Stimulated activated naive CD4-positive, alpha-beta T cell (primary cell): ENCODE measurements at regions not wholly inside any gene's neighbourhood (a gene's known extent, or its start where the extent isn't known, plus 50 kb on each side); places are given as distances from the start of the nearest gene placed in this dataset.
"Not testable (repeated sequence)": the region's sequence is repeated elsewhere in the genome, so short reads cannot be mapped to it uniquely, and the experiment has no call there.

Experiments
- DNase-seq, 6 experiments: peaks; one replicate each; lab custom pipeline; 2025; lab: John Stamatoyannopoulos, UW

DNA sequence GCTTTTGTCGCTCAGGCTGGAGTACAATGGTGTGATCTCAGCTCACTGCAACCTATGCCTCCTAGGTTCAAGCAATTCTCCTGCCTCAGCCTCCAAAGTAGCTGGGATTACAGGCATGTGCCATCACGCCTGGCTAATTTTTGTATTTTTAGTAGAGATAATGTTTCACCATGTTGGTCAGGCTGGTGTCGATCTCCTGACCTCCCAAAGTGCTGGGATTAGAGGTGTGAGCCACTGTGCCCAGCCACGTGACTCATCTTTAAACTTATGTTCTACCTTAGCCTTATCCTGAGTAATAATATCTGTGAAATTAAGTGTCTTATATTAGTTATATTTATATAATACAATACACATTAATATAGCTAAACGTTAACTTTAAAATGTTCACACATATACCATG, 101.2 kb upstream of the CADM1 start:
- DNase-seq = not testable (repeated sequence)

DNA sequence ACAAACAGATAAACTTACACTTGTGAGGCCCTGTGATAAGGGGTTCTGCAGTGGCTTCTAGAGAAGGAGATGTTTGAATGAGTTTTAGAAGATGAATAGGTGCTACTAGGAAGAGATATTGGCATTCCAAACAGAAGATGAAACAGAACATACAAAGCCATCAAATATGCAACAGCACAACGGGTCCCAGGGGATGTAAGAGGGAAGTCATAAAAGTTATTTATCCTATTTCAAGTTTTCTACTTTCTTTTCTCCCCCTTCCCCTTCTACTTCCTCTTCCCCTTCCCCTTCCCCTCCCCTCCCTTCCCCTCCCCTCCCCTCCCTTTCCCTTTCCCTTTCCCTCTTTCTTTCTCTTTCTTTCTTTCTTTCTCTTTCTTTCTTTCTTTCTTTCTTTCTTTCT, 94.9 kb upstream of the CADM1 start:
- DNase-seq = no peak

DNA sequence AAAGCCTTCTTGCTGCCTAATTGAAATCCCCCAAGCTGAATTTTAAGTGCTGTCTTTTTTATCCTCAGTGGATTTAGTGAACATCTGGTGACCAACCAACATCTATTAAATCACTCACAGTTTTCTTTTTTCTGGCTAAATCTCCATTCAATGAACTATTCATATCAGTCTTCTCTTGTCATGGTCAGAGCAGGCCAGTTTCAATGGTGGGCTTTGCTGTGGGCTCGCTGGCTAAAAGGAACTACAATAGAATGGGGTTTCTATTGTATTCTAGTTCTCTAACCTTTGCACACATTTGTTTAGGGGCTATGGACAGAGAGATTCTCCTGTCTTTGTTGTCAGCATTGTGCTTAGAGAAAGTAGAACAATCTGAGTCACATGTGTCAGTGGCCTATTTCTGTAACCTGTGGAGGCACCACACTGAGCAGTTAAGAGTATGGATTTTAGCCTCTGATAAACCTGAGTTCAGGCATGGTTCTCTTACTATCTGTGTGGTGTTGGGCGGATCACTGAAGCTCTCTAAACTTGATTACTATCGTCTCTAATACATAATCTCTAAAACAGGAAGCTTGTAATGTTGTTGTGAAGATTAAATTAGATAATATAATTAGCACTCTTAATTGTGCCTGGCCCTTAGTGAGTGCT, 94.2 kb upstream of the CADM1 start:
- no peak for DNase-seq

DNA sequence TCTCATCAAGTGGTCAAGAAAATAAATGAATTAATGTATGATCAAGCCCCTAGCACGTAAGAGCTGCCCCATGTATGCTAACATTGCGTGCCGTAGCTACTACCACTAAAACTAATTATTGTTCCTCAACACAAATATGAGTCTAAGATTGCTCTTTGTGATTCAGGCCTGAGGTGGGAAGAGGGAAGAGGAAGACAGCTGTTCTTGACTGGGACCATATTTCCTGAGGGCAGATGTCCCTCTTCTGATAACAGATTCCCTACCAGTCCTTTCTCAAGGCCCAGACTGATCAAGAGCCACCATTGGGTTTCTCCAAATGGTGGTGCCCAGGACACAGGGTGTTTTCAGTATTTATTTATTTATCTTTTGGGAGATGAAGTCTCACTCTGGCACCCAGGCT, 87.2 kb upstream of the CADM1 start:
- DNase-seq = no peak

DNA sequence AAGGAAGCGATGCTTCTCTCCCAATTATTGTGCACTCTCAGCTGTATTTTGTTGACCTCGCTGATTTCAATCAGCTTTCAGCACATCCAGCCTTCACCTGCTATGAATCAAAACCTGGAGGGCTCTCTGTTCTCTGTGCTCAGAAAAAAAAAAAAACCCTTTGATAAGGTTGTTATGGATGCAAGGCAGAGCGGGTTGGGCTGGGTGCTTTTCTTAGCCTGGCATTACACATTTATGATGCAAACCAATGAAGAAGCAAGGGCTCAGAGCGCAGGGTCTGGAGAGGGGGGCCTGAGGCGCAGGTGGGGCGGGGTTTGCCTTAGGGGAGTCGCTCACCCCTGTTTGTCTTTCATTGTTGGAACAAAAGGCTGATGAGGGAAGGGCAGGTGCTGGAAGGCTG, 86.0 kb upstream of the CADM1 start:
- DNase-seq = no peak

DNA sequence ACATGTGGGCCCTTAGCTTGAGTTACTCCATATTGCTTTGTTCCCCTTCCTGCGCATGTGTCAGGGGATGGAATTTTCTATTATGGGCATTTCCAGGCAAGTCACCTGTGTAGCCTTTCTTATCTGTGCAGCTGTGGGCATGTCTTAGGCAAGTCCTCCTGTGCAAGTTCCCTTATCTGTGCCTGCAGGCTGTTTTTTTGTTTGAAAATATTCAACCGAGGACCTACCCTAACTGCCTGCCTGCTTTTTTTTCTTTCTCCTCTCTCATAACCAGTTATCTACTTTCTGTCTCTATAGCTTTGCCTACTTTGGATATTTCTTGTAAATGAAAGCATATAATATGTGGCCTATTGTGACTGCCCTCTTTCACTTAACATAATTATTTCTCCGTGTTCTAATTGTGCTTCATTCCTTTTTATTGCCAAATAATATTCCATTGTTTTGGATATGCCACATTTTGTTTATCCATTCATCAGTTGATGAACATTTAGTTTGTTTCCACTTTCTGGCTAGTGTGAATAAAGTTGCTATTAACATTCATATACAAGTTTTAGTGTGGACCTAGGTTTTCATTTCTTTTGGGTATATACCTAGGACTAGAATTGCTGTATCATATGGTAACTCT, 83.6 kb upstream of the CADM1 start:
- DNase-seq = no peak

DNA sequence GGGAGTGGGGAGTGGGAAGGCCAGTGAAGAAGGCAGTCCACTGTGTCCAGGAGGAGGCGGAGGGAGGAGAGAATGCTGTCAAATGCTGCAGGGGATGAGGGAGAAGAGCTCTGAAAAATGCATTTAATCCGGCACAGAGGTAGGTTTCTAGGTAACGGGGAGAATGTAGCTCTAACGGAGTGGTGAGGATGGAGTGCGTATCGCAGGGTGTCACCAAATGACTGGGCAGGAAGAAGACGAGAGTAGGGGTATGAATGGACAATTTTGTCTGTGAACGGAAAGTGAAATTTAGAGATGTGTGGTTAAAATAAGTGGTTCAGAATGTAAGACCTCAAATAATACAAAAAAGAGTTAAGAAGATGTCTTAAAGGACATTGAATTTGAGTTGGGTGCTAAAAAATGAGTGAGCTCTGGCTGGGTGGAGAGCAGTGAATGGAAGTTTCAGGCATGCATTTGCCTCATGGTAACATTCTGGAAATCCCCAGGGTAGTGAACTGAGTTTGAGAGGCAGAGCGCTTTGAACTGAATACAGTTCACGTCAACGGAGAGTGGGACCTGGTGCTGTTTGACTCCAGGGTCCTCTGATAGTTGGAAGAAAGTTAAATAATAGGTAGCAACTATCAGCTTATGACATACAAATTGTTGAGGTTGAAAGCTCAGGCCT, 81.3 kb upstream of the CADM1 start:
- no peak for DNase-seq

DNA sequence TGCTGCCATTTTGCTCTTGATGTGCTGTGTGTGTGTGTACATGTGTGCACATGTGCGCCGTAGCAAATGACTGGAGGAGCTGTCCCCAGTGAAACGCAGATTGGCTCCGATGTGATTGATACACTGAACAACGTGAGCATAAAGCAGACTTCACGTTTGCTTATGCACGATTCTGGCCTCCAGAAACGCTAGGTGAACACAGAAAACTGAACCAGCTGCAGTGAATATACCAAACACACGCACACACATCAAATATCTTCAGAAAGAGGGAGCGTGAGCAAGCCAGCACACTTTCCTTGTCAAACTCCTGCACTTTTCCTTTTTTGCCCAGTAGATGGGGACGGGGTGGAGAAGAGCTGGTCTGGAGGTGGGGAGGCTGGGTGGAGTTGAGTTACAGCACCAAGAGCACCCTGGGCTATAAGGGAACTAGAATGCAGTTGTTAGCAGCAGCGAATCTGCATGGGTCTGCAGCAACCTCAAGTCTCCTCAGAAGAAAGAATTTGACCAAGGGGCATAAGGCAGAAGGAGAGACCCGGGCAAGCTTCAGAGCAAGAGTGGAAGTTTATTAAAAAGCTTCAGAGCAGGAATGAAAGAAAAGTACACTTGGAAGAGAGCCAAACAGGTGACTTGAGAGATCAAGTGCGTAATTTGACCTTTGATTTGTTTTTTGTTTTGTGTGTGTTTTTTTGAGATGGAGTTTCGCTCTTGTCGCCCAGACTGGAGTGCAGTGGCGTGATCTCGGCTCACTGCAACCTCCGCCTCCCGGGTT, 77.8 kb upstream of the CADM1 start:
- no peak for DNase-seq

DNA sequence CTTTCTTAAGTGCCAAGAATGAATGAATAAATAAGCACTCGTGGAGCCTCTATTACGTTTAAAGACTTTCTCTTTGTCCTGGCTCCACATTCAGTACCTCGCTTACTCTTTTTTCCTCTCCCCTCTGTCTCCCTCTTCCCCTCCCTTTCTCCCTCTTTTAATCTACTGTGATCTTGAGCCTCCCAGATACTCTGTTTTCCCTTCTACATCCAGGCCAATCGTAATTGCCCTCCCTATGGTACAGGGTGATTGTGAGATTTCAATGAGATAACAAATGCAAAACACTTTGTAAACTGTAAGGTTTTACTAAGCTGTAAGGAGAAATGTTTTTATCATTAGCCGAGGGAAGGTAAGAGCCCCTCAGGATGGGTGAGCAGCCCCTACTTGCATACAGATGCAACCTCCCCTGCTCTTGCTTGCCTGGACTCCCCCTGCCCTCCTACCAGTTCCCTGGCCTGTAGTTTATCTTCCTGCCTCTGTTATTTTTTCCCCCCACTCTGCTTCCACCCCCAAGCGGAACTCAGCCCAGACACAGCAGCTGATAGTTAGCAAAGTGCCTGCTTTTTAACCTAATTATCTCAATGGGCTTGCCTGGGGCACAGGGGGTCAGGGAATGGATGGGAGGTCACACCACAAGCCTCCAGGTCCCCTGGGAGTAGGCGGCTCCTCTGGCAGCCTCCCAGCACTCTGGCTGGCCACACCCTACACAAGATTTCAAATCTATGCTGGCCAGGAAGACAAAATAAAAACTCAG, 76.9 kb upstream of the CADM1 start:
- no peak for DNase-seq

DNA sequence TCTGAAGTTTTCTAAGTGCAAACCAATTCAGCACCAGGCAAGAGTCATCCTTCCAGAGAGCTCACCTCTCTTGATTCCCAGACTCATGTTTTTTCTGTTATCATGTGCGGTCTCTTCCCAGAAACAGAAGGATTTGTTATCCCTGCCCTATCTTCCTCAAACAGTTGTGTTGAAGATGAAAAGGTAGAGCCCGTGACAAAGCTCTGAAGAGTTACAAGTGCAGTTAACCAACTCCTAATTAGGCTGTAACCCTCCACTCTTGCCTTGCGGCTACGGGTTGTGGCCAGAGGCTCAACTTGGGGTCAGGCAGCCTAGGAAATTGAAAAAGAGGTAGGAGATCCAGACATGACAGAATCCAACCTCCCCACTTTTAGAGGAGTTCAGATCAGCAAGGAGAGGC, 76.2 kb upstream of the CADM1 start:
- no peak for DNase-seq

DNA sequence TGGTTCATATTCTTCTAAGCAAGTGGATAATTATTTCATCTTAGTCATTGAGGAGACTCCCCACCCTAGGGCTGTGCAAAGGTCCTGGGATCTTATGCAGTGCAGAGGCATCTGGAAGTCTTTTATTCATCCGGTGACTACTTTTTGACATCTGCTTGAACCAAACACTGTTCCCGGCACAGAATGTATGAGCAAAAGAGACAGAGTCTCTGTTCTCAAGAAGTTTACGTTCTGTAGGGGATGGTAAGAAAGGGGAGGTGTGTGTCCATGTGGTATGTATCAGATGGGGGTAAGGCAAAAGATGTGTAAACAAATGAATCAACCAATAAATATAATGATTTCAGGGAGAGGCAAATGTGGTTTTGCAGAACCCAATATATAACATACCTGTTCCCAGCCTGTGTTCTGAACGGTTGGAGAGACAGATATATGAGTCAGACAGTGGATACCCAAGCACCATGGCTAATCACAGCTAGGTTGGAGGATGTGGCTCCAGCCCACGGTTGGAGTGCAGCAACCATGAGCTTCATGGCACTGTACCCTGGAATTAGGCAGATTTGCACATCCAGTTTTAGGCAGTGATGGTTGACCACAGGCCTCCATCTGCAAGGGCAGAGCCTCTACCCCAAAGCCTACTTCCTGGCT, 75.1 kb upstream of the CADM1 start:
- no peak for DNase-seq

DNA sequence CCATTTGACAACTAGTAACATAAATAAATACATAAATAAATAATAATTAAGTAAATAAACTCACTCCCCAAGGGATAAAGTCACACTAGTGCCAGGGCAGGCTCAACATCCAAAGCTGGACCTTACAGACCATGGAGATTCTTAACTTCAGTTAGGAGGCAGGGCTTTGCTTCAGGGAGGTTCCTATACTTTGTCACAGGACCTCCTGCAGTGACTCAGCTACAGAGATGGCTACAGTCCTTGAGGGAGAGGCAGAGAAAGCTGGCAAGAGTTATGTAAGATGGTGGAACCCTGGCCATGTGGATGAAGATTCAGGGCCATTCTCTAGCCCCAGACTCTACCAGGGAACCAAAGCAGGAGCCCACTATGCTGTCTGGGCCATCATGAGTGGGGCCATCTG, 74.1 kb upstream of the CADM1 start:
- no peak for DNase-seq

DNA sequence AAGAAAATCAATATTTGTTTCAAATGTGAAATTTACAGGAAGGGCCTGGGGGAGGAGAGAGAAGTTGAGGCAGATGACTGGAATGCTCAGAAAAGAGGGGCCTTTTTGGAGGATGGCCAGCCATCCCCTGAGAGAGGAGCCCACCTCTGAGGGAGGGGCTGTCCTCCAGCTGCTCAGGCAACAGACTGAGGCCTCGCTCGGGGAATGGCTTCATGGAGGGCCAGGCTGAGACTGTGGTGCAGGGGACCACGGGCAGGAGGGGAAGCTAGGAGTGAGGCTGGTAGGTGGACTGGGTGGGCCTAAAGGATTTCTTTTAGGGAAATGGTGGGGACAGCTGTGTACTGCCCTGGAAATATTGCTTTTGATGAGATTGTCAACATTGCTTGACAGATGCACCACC, 73.5 kb upstream of the CADM1 start:
- no peak for DNase-seq

DNA sequence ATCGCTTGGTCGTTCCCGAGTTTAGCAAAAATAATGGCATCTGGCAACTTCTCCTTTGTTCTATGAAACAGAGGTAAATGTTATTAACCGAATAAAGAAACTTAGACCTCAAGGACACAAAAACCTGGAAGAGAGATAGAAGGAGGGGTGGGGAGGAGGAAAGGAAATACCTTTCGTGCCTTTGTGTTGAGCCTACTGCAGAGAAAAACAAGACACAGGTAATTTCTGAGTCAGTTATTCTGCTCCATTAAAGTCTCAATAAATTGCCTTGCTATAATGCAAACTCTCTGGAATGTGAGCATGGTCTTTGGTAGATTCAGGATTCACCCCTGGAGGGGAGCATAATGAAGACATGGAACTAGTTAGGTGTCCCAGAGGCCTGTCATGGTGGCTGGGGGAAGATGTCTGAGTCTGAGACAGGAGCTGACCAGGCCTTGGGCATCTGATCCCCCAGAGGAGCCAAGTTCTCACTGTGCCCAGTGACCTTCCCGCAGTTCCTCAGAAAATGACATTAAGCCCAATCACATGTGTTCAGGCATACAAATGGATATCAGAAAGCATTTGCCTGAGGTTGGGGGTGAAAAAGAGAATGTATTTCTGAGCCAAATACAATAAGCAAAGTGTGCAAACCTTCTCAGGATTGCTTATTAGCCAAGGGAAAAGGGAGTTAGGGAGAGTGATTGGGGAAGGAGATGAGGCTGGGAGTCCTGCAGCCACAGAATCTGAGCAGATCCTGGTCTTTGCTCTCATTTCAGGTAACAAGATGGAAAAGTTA, 72.6 kb upstream of the CADM1 start:
- DNase-seq = no peak

DNA sequence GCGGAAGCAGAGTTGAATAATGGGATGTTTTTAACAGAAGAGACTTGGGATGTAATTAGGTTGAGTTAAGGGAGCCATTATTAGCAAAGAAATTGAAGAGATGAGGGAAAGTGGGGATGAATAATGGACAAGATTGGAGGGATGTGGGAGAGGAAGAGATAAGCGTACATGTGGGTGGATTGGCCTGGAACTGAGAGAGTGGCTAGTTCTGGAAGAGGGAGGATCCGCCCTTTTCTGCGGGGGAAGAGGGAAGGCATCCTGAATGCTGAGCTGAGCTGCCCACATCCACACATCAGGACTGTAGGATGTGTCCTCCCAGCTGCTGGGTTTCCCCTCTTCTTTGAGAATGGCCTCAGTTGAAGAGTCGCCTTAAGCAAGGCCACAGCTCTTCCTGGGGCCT, 68.3 kb upstream of the CADM1 start:
- DNase-seq = no peak

DNA sequence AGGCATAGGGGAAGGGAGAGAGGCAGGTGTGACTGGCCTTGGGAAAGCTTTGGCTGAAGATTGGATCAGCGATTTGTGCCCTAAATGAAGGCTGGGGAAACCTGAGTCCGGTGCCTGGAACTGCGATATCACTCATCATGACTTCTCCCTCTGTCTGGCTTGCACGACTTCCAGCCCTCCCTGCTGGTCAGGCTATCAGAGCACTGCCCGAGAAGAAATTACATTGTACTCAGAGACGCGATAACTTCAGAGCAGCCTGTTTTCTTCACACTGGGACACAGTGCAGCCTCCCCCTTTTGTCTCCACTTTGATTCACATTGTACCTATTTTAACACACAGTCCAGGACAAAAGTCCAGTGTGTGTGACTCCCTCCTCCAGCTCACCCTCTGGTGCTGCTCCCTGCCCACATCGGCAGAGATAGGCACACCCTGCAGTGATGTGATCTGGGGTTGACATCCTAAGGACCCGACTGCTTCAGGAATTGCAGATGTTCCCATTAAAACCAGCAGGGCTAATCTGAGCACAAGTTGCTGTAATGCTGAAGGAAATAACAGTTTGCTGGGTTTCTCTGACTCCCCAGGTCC, 62.1 kb upstream of the CADM1 start:
- DNase-seq = no peak

DNA sequence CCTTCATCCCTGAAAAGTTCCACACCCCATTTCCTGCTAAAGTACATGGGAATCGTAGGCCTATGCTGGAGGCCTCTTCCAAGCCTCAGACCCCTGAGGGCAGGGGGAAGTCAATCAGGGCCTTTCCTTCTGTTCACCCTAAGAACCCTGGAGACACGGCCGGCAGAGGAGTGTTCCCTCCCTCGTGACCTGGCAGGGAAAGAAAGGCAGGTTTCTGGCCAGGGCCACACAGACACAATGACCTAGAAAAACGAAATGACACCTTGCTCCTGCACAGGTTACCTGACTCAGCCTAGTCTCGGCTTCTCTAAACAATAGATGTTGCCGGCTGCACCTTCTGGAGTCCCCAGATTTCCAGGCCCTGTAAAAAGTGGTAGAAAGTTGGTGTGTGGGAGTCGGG, 60.6 kb upstream of the CADM1 start:
- DNase-seq = no peak

DNA sequence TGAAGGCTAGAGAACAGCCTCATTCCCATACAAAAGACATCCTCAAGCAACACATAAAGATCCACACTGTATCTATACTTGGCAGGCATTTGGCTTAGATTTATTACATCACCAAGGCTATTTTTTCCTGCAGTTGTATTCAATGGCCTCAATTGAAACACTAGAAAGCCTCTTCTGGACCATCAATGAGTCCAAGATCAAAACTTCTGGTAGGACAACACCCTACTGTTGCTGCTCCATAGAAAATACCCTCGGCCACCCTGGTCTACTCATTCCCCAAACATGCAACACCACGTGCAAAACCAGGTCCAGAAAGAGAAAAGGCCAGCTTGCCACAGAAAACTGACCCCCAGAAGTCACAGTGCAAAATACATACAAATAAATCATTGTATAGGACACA, 56.9 kb upstream of the CADM1 start:
- DNase-seq = no peak

DNA sequence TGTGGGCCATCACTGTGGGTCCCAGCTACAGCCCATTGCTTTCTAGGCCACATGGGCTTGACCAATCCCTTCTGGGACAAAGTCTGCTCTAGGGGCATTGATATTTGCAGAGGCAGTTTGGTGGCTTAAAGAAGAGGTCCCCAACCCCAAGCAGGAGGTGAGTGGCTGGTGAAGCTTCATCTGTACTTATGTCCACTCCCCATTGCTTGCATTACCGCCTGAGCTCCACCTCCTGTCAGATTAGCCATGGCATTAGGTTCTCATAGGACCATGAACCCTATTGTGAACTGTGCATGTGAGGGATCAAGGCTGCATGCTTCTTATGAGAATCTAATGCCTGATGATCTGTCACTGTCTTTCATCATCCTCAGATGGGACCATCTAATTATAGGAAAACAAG, 54.4 kb upstream of the CADM1 start:
- no peak for DNase-seq

DNA sequence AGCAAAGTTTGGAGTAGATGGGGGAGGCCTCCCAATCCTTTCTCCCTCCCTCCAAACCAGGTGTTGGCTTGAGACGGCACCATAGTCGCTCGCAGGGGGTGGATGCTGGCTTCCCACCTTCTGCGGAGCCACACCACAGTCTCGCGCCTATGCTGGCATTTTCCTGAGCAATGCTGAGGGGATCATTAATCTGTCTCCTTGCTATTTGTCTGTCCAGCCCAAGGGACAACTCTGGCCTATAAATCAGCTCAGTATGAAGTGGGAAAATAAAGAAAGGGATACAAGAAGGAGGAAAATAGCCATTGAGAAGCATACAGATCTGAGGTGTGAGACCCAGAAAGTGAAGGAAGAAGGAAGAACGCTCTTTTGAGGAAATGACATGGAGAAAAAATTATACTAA, 53.5 kb upstream of the CADM1 start:
- no peak for DNase-seq

DNA sequence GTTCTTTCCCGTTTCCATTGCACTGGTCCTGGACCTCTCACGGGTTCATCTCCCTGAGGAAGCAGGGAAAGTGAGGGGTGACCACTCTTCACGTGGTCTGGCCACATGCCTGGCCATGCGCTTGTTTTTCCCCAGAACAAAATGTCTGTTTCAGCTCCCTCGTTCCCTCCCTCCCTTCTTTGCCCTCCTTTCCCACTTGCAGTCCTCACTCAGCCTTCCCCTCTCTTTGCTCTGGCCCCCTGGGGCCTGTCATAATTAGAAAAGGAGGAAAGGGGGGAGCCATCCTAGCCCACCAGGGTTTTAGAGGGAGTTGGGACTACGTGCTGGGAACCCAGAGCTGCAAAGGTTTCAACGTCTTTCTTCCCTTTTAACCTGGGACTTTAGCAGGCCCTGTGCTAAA, 52.8 kb upstream of the CADM1 start:
- no peak for DNase-seq
